Fibroblast of lung (primary cell): ENCODE measurements at regions not wholly inside any gene's neighbourhood (a gene's known extent, or its start where the extent isn't known, plus 50 kb on each side); places are given as distances from the start of the nearest gene placed in this dataset.

Experiments used
- CTCF ChIP-seq, 2 donors: IDR thresholded peaks in 1 of 2; conservative IDR thresholded peaks in 1 of 2; 1 replicate in 1 of 2; 2 replicates in 1 of 2; pipeline ENCODE4 v1.5.1; 2011 to 2012; ENCODE audit warnings: low read length in 2 of 2, control low read depth in 1 of 2, inconsistent platforms in 1 of 2, low read depth in 1 of 2, mild to moderate bottlenecking in 1 of 2
- EZH2 ChIP-seq: IDR thresholded peaks from 2 replicates; pipeline ENCODE4 v1.5.1; 2012; ENCODE audit warnings: low read length, control low read depth, mild to moderate bottlenecking; ENCODE audit errors: missing control alignments

GRCh38 chr2:9686061-9686460, 55.3 kb upstream of the YWHAQ start:
- TF ChIP-seq CTCF (conservative IDR thresholded peaks at IDR 0.05 in 1 of 2, IDR thresholded peaks at IDR 0.05 in 1 of 2; ENCODE audit: low read depth in 1 of 2, low read length in 2 of 2) (no peak), EZH2 (no peak)
